ENCODE measurements at regions not wholly inside any gene's neighbourhood (a gene's known extent, or its start where the extent isn't known, plus 50 kb on each side); places are given as distances from the start of the nearest gene placed in this dataset.

- TF ChIP-seq CTCF (conservative IDR thresholded peaks at IDR 0.05; ENCODE audit: low read length): no peak
- no peak for TF ChIP-seq EZH2phosphoT487 (IDR thresholded peaks at IDR 0.05; ENCODE audit: borderline replicate concordance, low read depth, low read length)
Measured at GRCh38 chr15:101558221-101558941, 68.9 kb upstream of the PCSK6 start.
